ENCODE measurements at regions not wholly inside any gene's neighbourhood (a gene's known extent, or its start where the extent isn't known, plus 50 kb on each side); places are given as distances from the start of the nearest gene placed in this dataset.

- Histone ChIP-seq H3K4me1 (ENCODE audit: control insufficient read depth, insufficient read depth, low read length) (no peaks in the 10 kb centered on the region), H3K9ac (ENCODE audit: low read length) (no peak overlapping the region), H3K9me3 (ENCODE audit: control insufficient read depth, low read length) (peaks cover 5% of the 10 kb centered on the region), H3K36me3 (ENCODE audit: control insufficient read depth, insufficient read depth, low read length, severe bottlenecking) (no peaks in the 10 kb centered on the region), H3K27me3 (replicated peaks; ENCODE audit: control insufficient read depth, insufficient read depth, low read length) (no peaks in the 10 kb centered on the region), H3K4me3 (ENCODE audit: low read length) (no peak overlapping the region)
- no peak for DNase-seq (ENCODE audit: low read depth)
Measured at GRCh38 chr10:130835068-130835467, 476.5 kb downstream of the TCERG1L start.

GRCh38 chr10:130836344-130836743, 475.2 kb downstream of the TCERG1L start:
- Histone ChIP-seq H3K9ac (ENCODE audit: low read length) (no peak overlapping the region), H3K9me3 (ENCODE audit: control insufficient read depth, low read length) (no peaks in the 10 kb centered on the region), H3K4me3 (ENCODE audit: low read length) (no peak overlapping the region), H3K4me1 (ENCODE audit: control insufficient read depth, insufficient read depth, low read length) (no peaks in the 10 kb centered on the region), H3K36me3 (ENCODE audit: control insufficient read depth, insufficient read depth, low read length, severe bottlenecking) (no peaks in the 10 kb centered on the region), H3K27me3 (replicated peaks; ENCODE audit: control insufficient read depth, insufficient read depth, low read length) (no peaks in the 10 kb centered on the region)
- no peak for DNase-seq (ENCODE audit: low read depth)

- H3K9me3 ChIP-seq (ENCODE audit: control insufficient read depth, low read length): peaks cover 3% of the 10 kb centered on the region
- no peaks in the 10 kb centered on the region for H3K36me3 ChIP-seq (ENCODE audit: control insufficient read depth, insufficient read depth, low read length, severe bottlenecking)
- no peak for DNase-seq (ENCODE audit: low read depth)
- H3K4me1 ChIP-seq (ENCODE audit: control insufficient read depth, insufficient read depth, low read length): no peaks in the 10 kb centered on the region
- H3K9ac ChIP-seq (ENCODE audit: low read length): no peak overlapping the region
- H3K27me3 ChIP-seq (replicated peaks; ENCODE audit: control insufficient read depth, insufficient read depth, low read length): no peaks in the 10 kb centered on the region
- no peak overlapping the region for H3K4me3 ChIP-seq (ENCODE audit: low read length)
Measured at GRCh38 chr10:130843051-130843653, 468.4 kb downstream of the TCERG1L start.

GRCh38 chr10:130844310-130844709, 467.2 kb downstream of the TCERG1L start:
- Histone ChIP-seq H3K27me3 (replicated peaks; ENCODE audit: control insufficient read depth, insufficient read depth, low read length) (no peaks in the 10 kb centered on the region), H3K9ac (ENCODE audit: low read length) (no peak overlapping the region), H3K36me3 (ENCODE audit: control insufficient read depth, insufficient read depth, low read length, severe bottlenecking) (no peaks in the 10 kb centered on the region), H3K9me3 (ENCODE audit: control insufficient read depth, low read length) (peaks cover 3% of the 10 kb centered on the region), H3K4me1 (ENCODE audit: control insufficient read depth, insufficient read depth, low read length) (no peaks in the 10 kb centered on the region), H3K4me3 (ENCODE audit: low read length) (no peak overlapping the region)
- DNase-seq (ENCODE audit: low read depth): no peak

- H3K9ac ChIP-seq (ENCODE audit: low read length): no peak overlapping the region
- no peak overlapping the region for H3K4me3 ChIP-seq (ENCODE audit: low read length)
- no peaks in the 10 kb centered on the region for H3K36me3 ChIP-seq (ENCODE audit: control insufficient read depth, insufficient read depth, low read length, severe bottlenecking)
- no peaks in the 10 kb centered on the region for H3K27me3 ChIP-seq (replicated peaks; ENCODE audit: control insufficient read depth, insufficient read depth, low read length)
- H3K4me1 ChIP-seq (ENCODE audit: control insufficient read depth, insufficient read depth, low read length): no peaks in the 10 kb centered on the region
- no peak for DNase-seq (ENCODE audit: low read depth)
- H3K9me3 ChIP-seq (ENCODE audit: control insufficient read depth, low read length): no peaks in the 10 kb centered on the region
Measured at GRCh38 chr10:130847170-130847569, 464.4 kb downstream of the TCERG1L start.

GRCh38 chr10:130848855-130849254, 462.7 kb downstream of the TCERG1L start:
- no peak overlapping the region for H3K4me3 ChIP-seq (ENCODE audit: low read length)
- peaks cover 11% of the 10 kb centered on the region for H3K9me3 ChIP-seq (ENCODE audit: control insufficient read depth, low read length)
- H3K4me1 ChIP-seq (ENCODE audit: control insufficient read depth, insufficient read depth, low read length): no peaks in the 10 kb centered on the region
- H3K36me3 ChIP-seq (ENCODE audit: control insufficient read depth, insufficient read depth, low read length, severe bottlenecking): no peaks in the 10 kb centered on the region
- no peaks in the 10 kb centered on the region for H3K27me3 ChIP-seq (replicated peaks; ENCODE audit: control insufficient read depth, insufficient read depth, low read length)
- no peak for DNase-seq (ENCODE audit: low read depth)
- no peak overlapping the region for H3K9ac ChIP-seq (ENCODE audit: low read length)

GRCh38 chr10:130854151-130854550, 457.4 kb downstream of the TCERG1L start:
- Histone ChIP-seq H3K9ac (ENCODE audit: low read length) (no peak overlapping the region), H3K4me3 (ENCODE audit: low read length) (no peak overlapping the region), H3K36me3 (ENCODE audit: control insufficient read depth, insufficient read depth, low read length, severe bottlenecking) (no peaks in the 10 kb centered on the region), H3K27me3 (replicated peaks; ENCODE audit: control insufficient read depth, insufficient read depth, low read length) (no peaks in the 10 kb centered on the region), H3K4me1 (ENCODE audit: control insufficient read depth, insufficient read depth, low read length) (no peaks in the 10 kb centered on the region), H3K9me3 (ENCODE audit: control insufficient read depth, low read length) (peaks cover 37% of the 10 kb centered on the region)
- DNase-seq (ENCODE audit: low read depth): no peak

GRCh38 chr10:130857631-130858295, 453.8 kb downstream of the TCERG1L start:
- no peak for DNase-seq (ENCODE audit: low read depth)
- H3K27me3 ChIP-seq (replicated peaks; ENCODE audit: control insufficient read depth, insufficient read depth, low read length): no peaks in the 10 kb centered on the region
- H3K36me3 ChIP-seq (ENCODE audit: control insufficient read depth, insufficient read depth, low read length, severe bottlenecking): no peaks in the 10 kb centered on the region
- H3K4me1 ChIP-seq (ENCODE audit: control insufficient read depth, insufficient read depth, low read length): no peaks in the 10 kb centered on the region
- peaks cover 36% of the 10 kb centered on the region for H3K9me3 ChIP-seq (ENCODE audit: control insufficient read depth, low read length)
- H3K4me3 ChIP-seq (ENCODE audit: low read length): no peak overlapping the region
- no peak overlapping the region for H3K9ac ChIP-seq (ENCODE audit: low read length)

GRCh38 chr10:130858626-130859025, 452.9 kb downstream of the TCERG1L start:
- H3K27me3 ChIP-seq (replicated peaks; ENCODE audit: control insufficient read depth, insufficient read depth, low read length): no peaks in the 10 kb centered on the region
- H3K9ac ChIP-seq (ENCODE audit: low read length): no peak overlapping the region
- no peaks in the 10 kb centered on the region for H3K36me3 ChIP-seq (ENCODE audit: control insufficient read depth, insufficient read depth, low read length, severe bottlenecking)
- H3K4me3 ChIP-seq (ENCODE audit: low read length): no peak overlapping the region
- no peak for DNase-seq (ENCODE audit: low read depth)
- H3K9me3 ChIP-seq (ENCODE audit: control insufficient read depth, low read length): peaks cover 28% of the 10 kb centered on the region
- no peaks in the 10 kb centered on the region for H3K4me1 ChIP-seq (ENCODE audit: control insufficient read depth, insufficient read depth, low read length)

- Histone ChIP-seq H3K4me3 (ENCODE audit: low read length) (no peak overlapping the region), H3K27me3 (replicated peaks; ENCODE audit: control insufficient read depth, insufficient read depth, low read length) (no peaks in the 10 kb centered on the region)
Measured at GRCh38 chr10:130859427-130859826, 452.1 kb downstream of the TCERG1L start.

GRCh38 chr10:130862122-130862521, 449.4 kb downstream of the TCERG1L start:
- no peaks in the 10 kb centered on the region for H3K36me3 ChIP-seq (ENCODE audit: control insufficient read depth, insufficient read depth, low read length, severe bottlenecking)
- no peaks in the 10 kb centered on the region for H3K27me3 ChIP-seq (replicated peaks; ENCODE audit: control insufficient read depth, insufficient read depth, low read length)
- H3K4me1 ChIP-seq (ENCODE audit: control insufficient read depth, insufficient read depth, low read length): no peaks in the 10 kb centered on the region
- no peaks in the 10 kb centered on the region for H3K9me3 ChIP-seq (ENCODE audit: control insufficient read depth, low read length)
- H3K9ac ChIP-seq (ENCODE audit: low read length): no peak overlapping the region
- DNase-seq (ENCODE audit: low read depth): no peak
- H3K4me3 ChIP-seq (ENCODE audit: low read length): no peak overlapping the region

More at GRCh38 chr10:130859427-130859826, 452.1 kb downstream of the TCERG1L start:
- no peaks in the 10 kb centered on the region for H3K36me3 ChIP-seq (ENCODE audit: control insufficient read depth, insufficient read depth, low read length, severe bottlenecking)
- H3K9ac ChIP-seq (ENCODE audit: low read length): no peak overlapping the region
- H3K4me1 ChIP-seq (ENCODE audit: control insufficient read depth, insufficient read depth, low read length): no peaks in the 10 kb centered on the region
- DNase-seq (ENCODE audit: low read depth): no peak
- peaks cover 20% of the 10 kb centered on the region for H3K9me3 ChIP-seq (ENCODE audit: control insufficient read depth, low read length)

GRCh38 chr10:130862626-130863025, 448.9 kb downstream of the TCERG1L start:
- Histone ChIP-seq H3K4me1 (ENCODE audit: control insufficient read depth, insufficient read depth, low read length) (no peaks in the 10 kb centered on the region), H3K4me3 (ENCODE audit: low read length) (no peak overlapping the region), H3K9ac (ENCODE audit: low read length) (no peak overlapping the region), H3K36me3 (ENCODE audit: control insufficient read depth, insufficient read depth, low read length, severe bottlenecking) (no peaks in the 10 kb centered on the region), H3K27me3 (replicated peaks; ENCODE audit: control insufficient read depth, insufficient read depth, low read length) (no peaks in the 10 kb centered on the region), H3K9me3 (ENCODE audit: control insufficient read depth, low read length) (no peaks in the 10 kb centered on the region)
- no peak for DNase-seq (ENCODE audit: low read depth)
